LNCAP (cell line): ENCODE measurements at regions not wholly inside any gene's neighbourhood (a gene's known extent, or its start where the extent isn't known, plus 50 kb on each side); places are given as distances from the start of the nearest gene placed in this dataset.

ENCODE experiments used
- TF ChIP-seq, protein P1 (sequence below): fragments of 450-650 bp; IDR thresholded peaks from 2 replicates; pipeline ENCODE4 v1.5.1; 2017; ENCODE audit warnings: mild to moderate bottlenecking

DNA sequence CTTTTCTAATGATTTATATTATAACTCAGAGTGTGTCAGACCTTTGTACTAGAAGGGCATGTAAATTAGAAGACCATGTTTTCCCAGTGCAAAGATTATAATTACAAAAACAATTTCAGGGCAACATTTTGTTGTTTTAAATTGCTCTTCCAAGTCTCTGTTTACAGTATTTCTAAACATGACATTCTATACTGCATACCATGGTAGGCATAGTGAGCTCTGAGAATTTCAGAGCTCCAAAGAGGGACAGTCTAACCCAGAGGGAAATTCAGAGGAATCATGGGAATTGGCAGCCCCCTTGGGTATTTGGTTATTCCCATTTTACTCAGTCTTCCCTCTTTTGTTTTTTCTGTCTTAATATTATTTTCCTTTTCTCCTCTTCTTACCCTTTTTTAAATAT, 361.5 kb upstream of the SEMA6D start:
- TF ChIP-seq, protein P1, sequence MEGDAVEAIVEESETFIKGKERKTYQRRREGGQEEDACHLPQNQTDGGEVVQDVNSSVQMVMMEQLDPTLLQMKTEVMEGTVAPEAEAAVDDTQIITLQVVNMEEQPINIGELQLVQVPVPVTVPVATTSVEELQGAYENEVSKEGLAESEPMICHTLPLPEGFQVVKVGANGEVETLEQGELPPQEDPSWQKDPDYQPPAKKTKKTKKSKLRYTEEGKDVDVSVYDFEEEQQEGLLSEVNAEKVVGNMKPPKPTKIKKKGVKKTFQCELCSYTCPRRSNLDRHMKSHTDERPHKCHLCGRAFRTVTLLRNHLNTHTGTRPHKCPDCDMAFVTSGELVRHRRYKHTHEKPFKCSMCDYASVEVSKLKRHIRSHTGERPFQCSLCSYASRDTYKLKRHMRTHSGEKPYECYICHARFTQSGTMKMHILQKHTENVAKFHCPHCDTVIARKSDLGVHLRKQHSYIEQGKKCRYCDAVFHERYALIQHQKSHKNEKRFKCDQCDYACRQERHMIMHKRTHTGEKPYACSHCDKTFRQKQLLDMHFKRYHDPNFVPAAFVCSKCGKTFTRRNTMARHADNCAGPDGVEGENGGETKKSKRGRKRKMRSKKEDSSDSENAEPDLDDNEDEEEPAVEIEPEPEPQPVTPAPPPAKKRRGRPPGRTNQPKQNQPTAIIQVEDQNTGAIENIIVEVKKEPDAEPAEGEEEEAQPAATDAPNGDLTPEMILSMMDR = no peak

DNA sequence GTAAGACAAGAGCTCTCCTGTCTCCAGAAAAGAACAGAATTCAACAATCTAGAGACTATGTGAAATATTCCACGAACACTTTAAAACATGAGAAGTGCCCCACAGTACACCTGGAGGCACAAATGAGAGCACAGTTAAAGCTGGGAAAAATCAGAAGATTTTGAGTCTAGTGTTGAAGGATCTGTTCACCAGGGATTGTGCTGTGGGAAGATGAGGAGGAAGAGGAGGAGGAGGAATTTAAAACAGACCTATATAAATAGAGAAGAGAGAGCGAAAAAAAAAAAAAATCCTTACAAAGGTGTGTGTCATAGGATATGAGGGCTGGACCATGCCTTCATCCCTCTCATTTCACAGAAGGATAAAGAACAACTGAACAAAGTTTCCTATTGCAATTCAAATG, 361.0 kb upstream of the SEMA6D start:
- TF ChIP-seq, protein P1 = no peak

DNA sequence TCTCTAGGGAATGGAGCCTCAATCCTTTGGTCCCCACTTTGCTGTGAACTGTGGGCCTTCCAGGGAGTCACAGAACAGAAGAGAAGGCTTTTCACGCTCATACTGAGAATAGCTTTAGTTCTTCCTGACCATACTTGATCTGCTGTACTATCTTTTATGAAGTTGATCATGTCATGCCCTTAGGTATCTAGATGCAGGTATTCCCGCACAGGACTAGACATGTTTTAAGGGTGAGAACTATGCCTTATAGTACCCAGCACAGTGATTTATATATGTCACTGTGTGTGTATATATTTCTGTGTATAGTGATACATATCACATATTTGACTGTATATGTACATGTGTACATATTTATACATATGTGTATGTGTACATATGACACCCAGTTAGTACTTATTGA, 358.4 kb upstream of the SEMA6D start:
- TF ChIP-seq, protein P1 = no peak

DNA sequence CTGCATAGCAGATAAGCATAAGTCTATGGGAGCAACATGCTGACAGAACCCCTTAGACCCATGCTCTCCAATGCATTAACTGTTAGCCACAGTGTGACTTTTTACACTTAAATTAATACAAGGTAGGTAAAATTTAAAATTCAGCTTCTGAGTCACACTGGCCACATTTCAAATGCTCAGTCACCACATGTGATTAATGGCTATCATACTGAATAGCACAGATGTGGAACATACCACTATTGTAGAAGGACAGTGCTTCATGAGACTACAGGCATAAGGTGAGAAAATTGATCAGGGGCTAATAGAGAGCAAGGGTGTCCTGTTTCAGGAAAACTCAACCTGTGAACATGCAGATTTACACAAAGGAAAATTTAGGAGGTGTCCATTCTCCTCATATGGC, 357.0 kb upstream of the SEMA6D start:
- TF ChIP-seq, protein P1 = no peak

DNA sequence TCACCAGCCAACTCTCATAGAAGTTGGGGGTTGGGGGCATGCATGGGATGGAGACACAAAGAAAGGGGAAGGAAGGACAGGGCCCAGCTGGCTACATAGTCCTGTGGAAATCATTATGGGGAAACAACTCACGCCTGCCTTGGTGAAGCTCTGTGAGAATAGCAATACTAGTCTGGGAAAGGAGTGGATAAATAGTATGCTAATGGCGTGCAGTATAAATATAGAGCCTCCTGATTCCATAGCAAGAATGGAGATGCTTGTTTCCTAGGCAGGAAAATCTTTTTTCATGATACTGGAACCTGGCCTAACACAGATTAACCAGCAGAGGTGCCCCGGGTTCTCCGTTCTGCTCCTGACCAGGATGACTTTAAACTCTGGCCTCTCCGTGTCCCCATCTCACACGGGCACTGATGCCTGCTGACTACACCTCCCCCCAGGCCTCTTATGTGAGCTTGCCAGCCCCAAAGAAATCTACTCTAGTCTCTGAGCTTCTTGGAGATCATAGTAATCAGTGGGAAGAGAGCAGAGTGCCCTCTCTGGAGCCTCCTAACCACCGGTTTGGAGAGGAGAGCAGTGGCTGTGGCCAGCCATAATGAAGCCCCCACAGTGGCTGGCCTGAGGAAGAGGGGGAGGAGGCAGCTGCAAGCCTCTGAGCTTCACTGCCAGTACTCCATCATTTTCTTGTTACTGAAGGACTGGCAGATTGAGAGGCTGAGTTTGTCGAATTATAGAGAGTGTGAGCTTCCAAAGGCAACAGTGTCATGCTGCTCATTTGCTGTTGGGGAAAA, 355.0 kb upstream of the SEMA6D start:
- TF ChIP-seq, protein P1 = no peak

DNA sequence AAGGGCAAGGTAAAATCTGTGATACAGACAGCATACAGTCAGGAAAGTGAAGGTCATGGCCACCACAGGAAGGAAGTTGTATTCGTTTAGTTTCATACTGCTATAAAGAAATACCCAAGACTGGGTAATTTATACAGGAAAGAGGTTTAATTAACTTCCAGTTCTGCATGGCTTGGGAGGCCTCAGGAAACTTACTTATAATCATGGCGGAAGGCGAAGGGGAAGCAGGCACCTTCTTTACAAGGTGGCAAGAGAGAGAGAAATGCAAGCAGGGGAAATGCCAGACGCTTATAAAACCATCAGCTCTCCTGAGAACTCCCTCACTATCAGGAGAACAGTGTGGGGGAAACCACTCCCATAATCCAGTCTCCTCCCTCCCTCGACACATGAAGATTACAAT, 353.7 kb upstream of the SEMA6D start:
- TF ChIP-seq, protein P1 = no peak

DNA sequence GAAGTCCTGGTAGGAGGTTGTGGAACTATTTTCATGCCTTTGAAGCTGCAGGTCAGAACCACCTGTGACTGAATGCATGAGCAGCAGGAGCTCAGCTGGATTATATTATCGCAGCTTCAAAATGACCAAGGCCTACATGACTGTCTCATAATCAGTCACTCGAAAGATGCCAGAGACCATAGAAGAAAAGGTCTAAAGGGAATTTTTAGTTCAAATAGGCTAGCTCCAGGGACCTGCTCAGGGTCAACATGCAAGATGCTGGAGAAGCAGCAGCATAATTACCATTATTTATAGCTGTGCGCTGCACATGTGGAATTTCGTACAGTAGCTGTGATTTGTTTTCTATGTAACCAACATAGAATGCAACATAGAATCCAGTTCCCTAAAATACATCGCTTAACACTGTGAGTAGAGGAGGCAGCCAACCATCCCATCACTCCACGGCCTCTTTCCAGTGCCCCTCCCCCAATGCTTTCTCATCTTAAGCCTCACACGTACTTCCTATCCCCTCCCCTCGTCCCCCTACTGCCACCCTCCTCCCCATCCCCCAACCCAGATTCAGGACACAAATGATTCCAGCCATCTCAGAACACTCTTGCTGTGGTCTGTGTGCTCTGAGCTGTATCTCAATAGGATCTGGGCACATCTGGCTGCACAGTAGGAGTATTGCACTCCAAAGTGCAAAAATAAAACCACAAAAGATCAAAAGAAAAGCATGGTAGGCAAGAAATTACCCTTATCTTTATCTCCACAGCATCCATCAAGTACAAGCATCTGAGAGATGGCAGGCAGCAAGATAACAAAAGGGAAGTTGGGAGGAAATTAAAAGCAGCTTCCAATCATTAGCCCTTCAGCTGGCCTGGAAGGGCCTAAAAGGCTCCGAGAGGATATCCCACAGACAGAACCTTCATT, 352.8 kb upstream of the SEMA6D start:
- TF ChIP-seq, protein P1 = no peak
